GM18868 (cell line): ENCODE measurements at regions not wholly inside any gene's neighbourhood (a gene's known extent, or its start where the extent isn't known, plus 50 kb on each side); places are given as distances from the start of the nearest gene placed in this dataset.
"Not testable (repeated sequence)": the region's sequence is repeated elsewhere in the genome, so short reads cannot be mapped to it uniquely, and the experiment has no call there.

Source experiments
- ATAC-seq: cut with Tn5 transposase; IDR thresholded peaks from one replicate; pipeline ENCODE4 v1.9.1; 2021; ENCODE audit warnings: mild to moderate bottlenecking, moderate library complexity; ENCODE audit not compliant: unreplicated experiment

DNA sequence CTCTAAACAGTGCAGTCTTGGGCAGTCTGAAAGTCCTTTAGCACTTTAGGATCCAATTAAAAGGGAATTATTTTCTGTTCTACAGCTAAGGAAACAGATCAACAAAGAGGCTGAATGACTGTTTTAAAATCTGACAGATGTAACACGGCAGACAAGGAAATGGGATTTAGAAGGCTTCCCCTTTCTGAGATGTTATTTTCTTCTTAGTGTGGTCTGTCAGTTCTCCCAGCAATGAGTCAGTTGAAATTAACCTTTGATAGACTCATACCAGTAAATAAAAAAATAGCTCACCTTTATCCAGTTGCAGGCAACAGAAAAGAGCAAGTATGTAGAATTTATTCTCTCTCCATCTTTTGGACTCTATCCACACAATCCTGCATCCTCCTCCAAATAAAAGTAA, 98.1 kb downstream of the NEDD1 start:
- no peak for ATAC-seq

GRCh38 chr12:97005646-97006045, 98.6 kb downstream of the NEDD1 start:
- no peak for ATAC-seq

GRCh38 chr12:97006585-97006984, 99.5 kb downstream of the NEDD1 start:
- ATAC-seq = no peak

GRCh38 chr12:97016163-97016562, 109.1 kb downstream of the NEDD1 start:
- ATAC-seq = peak; percentile 40

GRCh38 chr12:97017213-97017612, 110.2 kb downstream of the NEDD1 start:
- ATAC-seq = peak; percentile 75

GRCh38 chr12:97022536-97023230, 115.6 kb downstream of the NEDD1 start:
- ATAC-seq = no peak

DNA sequence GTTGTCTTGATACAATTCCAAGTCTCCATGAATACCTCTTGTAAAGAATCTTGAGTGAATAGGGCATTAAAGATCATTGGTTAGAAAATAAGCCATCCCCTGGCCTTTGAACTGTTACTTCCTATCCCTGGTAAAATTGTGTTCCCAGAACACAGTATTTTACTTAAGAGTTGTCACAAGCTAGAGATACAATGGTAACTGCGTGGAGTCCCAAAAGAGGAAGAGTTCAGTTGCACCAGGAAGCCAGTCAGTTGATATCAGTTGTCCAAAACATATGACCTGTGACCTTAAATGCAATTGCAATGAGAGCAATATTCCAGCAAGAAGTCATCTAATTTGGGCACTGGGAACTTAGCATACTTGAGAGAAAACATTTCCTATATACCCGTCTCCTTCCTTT, 117.3 kb downstream of the NEDD1 start:
- ATAC-seq = no peak

DNA sequence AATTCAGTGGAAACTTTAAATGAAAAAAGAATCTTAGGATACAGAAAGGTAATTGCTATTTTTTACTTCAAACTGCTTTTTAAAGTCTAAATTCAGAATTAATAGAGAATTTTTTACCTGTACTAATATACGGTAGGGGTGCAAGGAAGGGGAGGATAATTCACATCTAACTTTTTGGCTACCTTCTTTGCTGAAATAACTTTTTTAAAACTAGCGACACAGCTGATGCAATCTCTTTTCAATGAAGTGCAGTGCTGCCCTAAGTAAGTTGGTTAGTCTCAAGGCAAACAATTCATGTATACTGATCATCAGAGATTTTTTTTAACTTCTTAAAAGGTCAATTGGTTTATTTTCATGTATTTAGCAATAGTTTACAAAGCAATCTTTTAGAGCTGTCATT, 119.8 kb downstream of the NEDD1 start:
- no peak for ATAC-seq

DNA sequence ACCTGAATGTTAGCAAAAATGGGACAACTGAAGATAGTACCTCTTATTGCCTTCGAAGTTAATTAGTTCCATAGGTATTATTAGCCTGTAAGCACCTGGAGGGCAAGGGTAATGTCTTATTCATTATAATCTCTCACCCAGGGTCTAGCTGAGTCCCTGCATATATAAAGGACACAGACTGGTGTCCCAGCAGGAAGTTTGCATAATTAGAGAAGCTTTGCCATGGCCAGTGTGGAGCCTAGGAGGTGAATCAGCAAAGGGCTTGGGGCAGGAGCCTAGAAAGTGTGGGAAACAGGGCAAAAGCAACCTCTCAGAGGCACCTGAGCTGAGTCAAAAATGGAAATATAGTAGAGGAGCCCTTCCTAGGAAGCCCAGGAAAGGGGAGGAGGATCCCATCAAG, 120.4 kb downstream of the NEDD1 start:
- ATAC-seq = no peak

- no peak for ATAC-seq
Observed at GRCh38 chr12:97038131-97038530, 131.1 kb downstream of the NEDD1 start.

DNA sequence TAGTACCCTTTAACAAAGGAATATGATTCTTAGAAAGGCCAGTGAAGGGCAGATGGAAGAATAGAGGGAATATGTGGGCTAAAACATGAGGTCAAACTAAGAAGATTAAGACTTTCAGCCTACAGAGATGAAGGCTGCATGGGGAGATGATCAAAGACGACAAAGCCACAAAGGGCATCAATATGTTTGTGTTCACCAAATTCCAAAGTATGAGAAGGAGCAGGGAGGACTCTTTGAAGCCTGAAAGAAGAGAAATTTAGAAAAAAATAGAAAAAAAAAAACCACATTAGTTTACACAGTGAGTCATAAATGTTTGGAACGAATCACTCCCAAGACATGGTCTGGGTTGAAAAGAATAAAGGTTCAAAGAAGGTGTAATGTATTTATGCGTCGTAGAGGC, 131.8 kb downstream of the NEDD1 start:
- no peak for ATAC-seq

DNA sequence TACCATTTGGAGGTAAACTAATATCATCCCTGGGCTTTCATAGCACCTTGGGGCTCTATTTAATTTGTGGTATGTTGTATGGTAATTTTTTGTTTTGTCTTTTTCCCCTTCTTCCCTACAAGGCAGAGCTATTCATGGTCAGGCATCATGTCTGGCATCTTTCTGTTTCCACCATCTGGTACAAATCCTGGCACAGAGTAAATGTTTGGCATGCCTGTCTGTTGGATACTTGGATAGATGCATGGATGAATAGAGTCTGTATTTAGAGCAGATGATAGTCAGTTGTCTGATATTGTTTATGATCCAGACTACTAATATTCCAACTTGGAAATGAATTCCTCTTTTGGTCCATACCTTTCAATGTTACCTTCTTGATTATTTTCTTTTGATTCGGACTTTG, 139.8 kb downstream of the NEDD1 start:
- ATAC-seq = no peak

- ATAC-seq = no peak
Observed at GRCh38 chr12:97047361-97047760, 140.3 kb downstream of the NEDD1 start.

GRCh38 chr12:97048421-97049035, 141.5 kb downstream of the NEDD1 start:
- peak; percentile 66 for ATAC-seq

DNA sequence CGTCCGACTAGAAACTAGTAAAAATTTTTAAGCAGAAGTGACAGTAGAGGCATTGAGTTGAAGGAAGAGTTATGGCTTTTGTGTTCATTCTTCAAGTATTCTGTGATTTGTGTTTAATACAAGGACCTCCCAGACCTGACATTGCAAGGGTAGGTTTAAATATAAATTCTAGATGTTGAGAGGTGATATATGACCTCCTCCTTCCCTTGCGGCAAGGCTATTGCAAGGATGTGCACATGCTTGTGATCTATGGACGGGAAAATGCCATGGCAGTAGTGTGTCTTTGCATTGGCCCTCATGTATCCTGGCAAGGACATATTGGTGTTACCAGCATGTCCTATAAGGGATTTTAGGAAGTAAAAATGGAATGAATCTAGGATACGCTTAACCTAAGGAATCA, 143.5 kb downstream of the NEDD1 start:
- ATAC-seq = no peak

DNA sequence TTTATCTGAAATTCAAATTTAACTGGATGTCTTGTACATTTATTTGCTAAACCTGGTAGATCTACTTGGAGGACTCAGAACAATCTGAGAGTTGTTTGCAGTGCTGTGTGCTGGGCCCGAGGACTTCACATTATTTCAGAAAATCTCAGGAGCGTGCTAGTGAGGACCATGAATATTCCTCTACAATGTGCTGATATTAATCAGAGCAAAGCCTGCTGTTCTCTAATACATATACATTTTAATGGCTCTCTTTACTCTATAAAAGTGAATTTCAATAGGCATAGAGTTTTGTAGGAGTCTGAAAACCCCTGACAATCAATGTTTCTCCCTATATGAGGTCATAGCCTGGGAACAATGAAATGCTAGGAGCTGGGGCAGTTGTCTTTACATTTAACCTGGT, 144.3 kb downstream of the NEDD1 start:
- no peak for ATAC-seq

DNA sequence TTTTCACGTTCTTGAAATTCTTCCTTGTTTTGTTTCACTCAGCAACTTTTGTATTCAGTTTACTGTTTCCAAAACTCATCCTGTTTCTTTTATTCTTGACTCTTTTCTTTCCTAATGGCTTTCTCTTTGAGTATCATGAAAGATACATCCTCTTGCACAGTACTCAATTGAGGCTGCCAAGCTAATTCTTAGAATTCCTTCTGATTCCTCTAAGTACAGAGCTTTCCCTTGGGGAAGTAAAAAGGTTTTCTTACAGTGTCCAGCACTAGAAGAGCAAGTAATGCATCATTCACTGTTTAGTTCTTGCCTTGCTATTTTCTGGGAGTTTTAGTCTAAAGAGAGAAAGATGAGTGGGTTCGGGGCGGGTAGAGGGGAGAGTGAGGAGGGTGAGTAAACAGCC, 154.1 kb downstream of the NEDD1 start:
- ATAC-seq = no peak

- no peak for ATAC-seq
Observed at GRCh38 chr12:97063292-97063935, 156.4 kb downstream of the NEDD1 start.

DNA sequence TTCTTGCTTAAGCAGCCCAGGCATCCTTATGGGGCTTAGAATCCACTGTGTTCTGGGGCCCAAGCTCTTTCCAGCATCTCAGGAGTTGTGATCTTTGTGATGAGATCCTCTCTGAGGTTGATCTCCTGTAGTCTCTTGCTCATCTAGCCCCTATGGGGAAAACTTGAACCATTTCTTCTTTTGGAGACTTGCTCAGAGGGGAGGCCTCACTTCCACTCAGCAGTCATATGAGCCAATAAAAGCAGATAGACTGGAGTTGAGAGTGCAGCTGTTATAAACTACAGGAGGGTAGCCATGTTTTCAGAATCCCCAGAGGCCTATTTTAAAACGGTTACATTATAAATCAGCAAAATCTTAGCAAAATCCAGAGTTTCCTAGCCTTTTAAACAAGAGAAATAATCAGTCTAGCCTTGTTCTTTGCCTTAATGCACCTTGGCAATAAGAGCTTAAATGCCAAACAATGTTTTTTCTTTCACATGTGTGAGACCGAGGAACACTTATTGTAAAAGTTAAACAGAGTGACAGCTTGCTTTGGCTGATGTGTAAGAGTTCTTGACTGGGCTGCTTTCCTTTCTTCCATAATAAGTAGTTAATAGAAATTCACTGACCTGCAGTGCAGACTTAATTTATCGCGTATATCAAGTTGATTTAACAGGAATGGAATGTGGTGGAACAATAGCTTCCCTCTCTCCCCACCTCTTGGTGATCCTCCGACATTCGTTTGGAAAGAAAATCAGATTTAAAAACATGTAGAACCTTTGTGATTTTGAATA, 168.3 kb downstream of the NEDD1 start:
- no peak for ATAC-seq

- ATAC-seq = no peak
Observed at GRCh38 chr12:97075934-97076630, 169.0 kb downstream of the NEDD1 start.

- ATAC-seq = not testable (repeated sequence)
Observed at GRCh38 chr12:97076912-97077311, 169.9 kb downstream of the NEDD1 start.
